LNCAP (cell line): ENCODE measurements at regions not wholly inside any gene's neighbourhood (a gene's known extent, or its start where the extent isn't known, plus 50 kb on each side); places are given as distances from the start of the nearest gene placed in this dataset.

Experiments used
- CTCF ChIP-seq: fragments of 450-650 bp; IDR thresholded peaks from 2 replicates; pipeline ENCODE4 v1.5.1; 2017; ENCODE audit warnings: mild to moderate bottlenecking

- no peak for TF ChIP-seq CTCF
These were observed 86.5 kb upstream of the ARRDC3 start for GRCh38 chr5:91469517-91470165.

- no peak for TF ChIP-seq CTCF
These were observed 85.7 kb upstream of the ARRDC3 start for GRCh38 chr5:91468651-91469422.

GRCh38 chr5:91464886-91465646 is 81.9 kb upstream of the ARRDC3 start:
- TF ChIP-seq CTCF, result no peak

- no peak for TF ChIP-seq CTCF
These were observed 74.6 kb upstream of the ARRDC3 start for GRCh38 chr5:91457681-91458058.

GRCh38 chr5:91456928-91457680 is 74.0 kb upstream of the ARRDC3 start:
- TF ChIP-seq CTCF, result no peak

- no peak for TF ChIP-seq CTCF
These were observed 66.0 kb upstream of the ARRDC3 start for GRCh38 chr5:91449083-91449482.
